GM19035 (cell line): ENCODE measurements at regions not wholly inside any gene's neighbourhood (a gene's known extent, or its start where the extent isn't known, plus 50 kb on each side); places are given as distances from the start of the nearest gene placed in this dataset.
"Not testable (repeated sequence)": the region's sequence is repeated elsewhere in the genome, so short reads cannot be mapped to it uniquely, and the experiment has no call there.

Source experiments
- ATAC-seq: cut with Tn5 transposase; IDR thresholded peaks from one replicate; pipeline ENCODE4 v1.9.1; 2021; ENCODE audit not compliant: unreplicated experiment

DNA sequence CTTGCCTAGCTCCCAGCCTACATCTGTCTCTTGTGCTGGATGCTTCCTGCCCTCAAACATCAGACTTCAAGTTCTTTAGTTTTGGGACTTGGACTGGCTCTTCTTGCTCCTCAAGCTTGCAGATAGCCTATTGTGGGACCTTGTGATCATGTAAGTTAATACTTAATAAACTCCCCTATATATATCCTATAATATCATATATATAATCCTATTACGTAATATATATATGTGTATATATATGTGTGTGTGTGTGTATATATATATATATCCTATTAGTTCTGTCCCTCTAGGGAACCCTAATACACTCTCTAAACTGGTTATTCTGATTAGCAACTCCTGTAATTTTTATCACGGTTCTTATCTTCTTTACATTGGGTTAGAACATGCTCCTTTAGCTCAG, 274.9 kb upstream of the USP25 start:
- ATAC-seq: not testable (repeated sequence)

DNA sequence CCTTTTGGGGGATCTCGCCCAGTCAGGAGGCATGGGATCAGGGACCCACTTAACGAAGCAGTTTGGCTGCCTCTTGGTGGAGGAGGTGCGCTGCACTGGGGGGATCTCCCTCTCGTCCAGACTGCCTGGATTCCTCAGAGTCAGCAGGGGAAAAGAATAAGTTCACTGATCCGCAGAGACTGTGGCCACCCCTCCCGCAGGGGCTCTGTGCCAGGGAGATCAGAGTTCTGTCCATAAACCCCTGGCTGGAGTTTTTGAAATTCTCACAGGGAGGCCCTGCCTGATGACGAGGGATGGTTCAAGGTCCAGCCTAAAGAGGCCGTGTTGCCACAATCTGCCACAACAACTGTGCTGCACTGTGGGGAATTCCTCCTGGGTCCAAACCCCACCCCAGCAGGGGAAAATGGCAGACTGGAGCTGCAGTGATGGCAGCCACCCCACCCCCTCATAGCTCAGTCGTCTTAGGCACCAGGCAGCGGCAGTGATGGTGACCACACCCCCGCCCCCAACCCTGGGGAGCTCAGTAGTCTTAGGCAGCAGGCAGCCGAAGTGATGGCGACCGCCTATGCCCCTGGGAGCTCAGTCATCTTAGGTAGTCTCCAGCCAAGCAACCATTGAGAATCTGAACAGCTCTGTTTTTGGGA, 273.8 kb upstream of the USP25 start:
- ATAC-seq: no peak

DNA sequence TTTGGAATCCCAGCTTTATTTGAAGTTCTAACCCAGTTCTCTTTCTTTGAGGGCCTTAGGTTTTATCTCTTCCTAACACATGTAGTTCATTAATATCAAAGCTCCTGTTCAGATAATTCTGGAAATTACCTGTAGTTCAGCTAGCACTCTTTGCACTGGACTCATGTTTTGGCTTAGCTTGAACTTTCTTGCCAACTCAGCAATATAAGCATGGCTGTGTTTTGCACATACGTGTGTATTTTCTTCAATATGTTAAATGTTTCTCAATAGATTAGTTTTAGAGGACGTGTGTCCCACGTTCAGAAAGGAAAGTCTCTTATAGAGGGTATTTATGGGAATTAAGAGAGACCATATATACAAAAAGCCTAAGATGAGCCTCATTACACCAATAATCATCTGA, 271.8 kb upstream of the USP25 start:
- no peak for ATAC-seq

DNA sequence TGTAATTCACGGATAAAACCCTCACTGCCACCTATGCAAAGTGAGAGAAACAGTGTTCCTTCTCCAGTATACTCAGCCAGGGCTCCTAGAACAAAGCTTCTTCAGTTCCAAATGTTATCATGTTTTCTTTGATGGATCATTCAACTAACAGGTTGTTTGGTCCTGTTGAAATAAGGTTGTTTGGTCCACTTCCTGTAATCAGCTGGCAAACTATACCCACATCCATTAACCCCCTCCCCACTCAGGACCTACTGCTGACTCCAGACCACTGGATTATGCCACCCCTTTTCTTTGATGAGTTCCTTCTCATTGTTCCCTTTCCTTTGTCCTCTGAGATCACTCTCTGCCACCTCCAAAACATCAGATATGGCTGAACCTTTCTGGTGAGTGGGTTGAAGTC, 267.7 kb upstream of the USP25 start:
- ATAC-seq: no peak

DNA sequence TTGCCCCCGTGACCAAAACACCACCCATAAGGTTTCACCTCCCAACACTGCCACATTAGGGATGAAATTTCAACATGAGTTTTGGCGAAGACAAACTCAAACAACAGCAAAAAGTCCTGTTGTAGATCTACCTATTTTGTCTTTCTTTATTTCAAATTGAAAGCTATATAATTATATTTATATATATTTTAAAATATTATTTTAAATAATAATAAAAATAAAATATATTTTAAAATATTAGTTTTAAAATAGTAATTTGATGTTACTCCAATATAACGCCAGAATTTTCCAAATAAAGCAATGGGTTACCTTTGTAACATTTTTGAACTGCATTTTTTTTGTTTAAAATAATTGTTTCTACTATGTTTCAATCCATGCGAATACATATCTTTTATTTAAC, 263.5 kb upstream of the USP25 start:
- ATAC-seq: no peak

DNA sequence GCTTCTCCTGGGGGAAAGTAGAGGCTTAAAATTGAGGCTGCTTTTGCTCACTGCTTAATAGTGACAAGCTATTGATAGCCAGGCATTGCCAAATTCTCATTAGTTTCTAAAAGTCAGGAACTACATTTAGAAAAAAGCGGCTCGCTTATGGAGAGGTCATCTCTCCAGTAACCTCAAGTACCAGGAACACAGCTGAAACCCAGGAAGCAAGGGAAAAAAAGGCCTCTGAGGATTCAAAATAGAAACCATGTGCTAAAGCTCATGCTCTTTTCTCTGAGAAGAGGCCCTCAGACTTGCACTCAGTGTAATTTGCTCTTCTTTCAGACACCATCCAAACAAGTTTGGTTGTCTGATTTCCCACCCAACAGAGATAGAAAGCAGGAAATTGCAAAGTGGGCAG, 261.4 kb upstream of the USP25 start:
- no peak for ATAC-seq

DNA sequence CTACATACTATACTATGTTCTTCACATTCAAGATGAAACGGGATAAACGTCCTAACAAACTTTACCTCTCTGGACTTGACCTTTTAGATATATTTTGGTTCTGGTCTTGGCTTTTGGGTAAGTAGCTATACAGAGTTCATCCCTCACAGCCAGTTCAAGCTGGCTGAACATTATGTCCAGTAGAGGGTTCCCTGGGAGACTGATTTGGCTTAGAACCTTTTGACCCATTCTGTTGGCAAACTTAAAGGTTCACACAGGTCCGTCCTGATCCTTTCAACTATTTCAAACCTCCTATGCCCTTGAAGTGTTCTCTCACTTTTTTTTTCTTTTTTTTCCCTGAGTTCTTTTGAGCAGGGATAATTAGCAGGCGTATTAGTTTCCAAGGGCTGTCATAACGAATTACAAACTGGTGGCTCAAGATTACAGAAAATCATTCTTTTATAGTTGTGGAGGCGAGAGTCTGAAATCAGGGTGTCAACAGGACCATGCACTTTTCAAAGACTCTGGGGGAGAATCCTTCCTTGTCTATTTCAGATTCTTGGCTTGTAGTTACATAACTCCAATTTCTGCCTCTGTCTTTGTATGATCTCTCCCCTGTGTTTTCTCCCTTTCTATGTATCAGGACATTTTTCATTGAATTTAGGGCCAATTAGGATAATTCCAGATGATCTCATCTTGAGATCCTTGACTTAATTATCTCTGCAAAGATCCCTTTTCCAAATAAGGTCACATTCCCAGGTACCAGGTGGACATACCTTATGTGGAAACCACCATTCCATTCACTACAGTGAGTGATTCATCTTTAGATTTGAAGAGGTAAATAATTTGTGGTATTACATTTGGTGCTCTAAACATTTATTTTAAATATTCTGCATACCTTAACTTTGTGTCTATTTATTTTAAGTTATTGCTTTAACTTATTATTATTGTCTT, 257.4 kb upstream of the USP25 start:
- no peak for ATAC-seq

DNA sequence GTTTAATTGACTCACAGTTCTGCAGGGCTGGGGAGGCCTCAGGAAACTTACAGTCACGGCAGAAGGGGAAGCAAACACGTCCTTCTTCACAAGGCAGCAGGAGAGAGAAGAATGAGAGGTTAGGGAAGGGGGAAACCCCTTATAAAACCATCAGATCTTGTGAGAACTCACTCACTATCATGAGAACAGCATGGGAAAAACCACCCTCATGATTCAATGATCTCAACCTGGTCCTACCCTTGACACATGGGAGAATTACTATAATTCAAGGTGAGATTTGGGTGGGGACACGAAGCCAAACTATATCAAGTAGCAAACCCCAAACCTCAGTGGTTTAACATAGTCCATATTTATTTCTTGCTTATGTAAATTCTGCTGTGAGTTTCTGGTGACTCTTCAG, 252.0 kb upstream of the USP25 start:
- ATAC-seq: not testable (repeated sequence)

DNA sequence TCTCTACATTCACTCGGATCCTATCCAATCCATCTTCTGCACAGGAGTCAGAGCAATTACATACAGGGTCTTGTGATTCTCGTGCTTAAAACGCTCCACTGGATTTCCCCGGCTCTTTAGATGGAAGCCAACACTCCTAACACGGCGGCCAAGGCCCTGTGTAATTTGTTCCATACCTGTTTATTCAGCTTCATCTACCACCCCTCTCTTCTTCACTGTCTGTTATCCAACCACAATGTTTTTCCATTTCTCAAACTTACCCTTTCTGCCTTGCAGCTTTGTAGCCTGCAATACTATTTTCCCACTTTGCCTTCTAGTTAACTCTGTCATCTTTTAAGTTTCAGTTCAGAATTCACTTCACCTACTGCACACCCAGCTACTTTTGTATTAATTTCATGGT, 249.6 kb upstream of the USP25 start:
- ATAC-seq: no peak

DNA sequence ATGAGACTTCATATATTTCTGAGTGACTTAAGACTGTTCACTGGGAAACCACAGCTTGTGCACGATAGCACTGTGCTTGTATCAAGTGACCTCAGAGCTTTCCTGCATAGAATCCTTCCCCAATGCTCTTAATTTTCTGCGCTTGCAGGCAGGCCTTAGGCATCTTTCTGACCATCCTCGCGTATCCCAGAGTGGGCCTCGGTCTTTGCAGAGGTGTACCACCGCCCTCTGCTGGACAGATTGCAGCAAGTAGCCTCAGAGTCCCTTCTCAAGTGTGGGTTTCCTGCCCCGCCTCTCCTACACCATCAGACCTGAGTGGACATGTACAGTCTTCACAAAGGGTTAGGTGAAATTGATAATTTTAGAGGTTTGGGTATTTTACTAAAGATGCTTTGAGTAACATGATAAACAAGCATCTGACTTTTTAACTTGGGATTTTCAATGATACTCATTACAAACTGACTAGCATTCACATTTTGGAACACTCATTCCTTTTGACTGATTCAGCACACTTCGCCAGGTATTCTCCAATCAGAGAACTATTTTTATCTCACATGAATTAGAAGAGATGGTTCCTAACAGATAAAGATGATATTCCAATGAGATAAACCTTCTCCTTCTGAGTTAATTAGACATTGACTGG, 246.5 kb upstream of the USP25 start:
- ATAC-seq: peak; percentile 95

DNA sequence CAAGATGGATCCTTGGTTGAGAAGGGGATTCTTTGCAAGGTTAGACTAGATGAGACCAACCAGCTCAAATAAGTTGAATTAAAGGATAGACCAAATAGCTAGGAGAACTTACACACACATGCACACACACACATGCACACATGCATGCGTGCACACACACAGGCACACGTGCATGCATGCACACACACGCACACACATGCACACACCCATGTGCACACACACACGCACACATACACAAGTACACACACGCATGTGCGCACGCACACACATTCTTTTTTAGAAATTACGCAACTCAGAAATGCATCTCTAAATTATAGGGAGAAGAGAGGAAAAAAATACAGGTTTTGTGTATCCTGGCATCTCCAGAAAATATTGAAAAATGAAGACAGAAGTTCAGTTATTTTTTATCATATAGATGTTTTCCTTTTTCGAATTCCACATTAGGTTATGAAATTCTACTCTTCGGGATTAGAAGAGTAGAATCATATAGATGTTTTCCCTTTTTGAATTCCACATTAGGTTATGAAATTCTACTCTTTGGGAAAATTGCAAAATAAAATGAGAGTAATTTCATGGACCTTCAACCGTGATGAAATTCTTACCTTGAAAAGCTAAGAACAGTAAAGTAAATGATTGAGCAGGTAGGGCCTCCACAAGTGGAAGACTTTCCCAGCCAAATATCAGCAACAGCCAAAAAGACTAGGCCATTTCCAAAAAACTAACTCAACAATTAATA, 243.2 kb upstream of the USP25 start:
- no peak for ATAC-seq

DNA sequence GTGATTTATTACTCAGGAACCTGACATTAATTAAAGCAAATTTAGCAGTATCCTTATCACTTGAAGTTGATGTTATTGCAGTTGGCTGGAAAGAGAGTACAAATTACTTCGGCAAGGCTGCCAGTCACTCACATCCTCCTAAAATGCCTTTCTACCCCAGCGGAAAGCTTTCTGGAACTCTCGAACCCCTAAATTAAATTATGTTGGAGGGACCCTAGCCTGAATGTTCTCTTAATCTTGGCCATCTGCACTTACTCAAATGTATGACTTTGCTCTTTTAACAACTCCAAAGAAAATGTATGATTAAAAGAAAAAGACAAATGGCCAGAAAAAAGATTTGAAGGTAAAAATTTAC, 242.6 kb upstream of the USP25 start:
- ATAC-seq: no peak

DNA sequence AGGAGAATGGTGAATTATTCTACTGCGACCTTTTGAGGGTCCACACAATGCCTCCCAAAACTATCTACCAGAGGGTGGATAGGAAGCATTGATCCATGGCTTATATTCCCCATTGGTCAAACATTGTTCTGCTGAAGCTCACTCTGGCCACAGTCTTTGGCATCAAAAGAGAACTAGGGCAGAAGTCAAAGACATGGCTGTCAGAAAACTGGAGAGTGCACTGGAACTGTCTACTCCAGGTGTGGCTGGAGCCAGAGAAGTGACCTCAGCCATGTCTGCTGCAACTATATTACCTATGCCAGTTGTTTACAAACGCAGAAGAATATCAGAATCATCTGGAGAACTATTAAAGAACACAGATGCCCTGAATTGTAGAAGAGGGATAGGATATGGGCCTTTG, 238.7 kb upstream of the USP25 start:
- ATAC-seq: no peak

DNA sequence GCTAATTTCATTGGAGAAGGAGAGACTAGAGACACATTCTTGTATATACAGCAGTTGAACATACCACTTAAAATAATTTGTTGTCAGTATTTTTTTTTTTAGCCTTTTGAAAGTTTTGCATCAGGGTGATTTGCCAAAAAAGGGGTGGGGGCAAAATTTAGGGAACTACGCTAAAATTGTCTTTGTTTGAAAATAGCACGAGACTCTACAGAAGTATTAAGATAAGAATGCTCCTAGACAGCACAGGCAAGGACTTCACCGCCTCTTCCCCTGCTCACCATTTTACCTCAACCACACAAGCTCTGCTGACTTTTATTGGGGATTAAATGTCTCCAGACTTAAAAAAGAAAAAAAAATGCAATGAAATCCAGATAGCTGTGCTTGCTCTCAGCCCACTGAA, 236.1 kb upstream of the USP25 start:
- no peak for ATAC-seq

DNA sequence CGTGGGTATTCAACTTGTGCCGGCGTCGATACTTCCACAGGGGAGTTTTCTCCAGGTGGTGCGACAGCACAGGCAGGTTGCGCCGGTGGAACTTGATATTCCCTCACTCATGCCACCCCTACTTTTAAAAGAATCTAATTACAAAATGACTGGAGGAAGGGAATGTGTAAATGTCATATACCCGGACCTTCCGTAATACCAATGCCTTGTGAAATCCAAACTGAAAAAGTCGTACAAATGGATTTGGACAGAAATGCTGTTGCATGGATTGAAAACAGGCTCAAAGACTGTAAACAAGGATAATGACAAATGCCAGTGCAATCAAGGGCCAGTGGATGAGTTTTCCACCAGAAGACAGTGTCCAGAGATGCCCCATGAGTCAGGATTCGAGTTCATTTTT, 235.3 kb upstream of the USP25 start:
- no peak for ATAC-seq

DNA sequence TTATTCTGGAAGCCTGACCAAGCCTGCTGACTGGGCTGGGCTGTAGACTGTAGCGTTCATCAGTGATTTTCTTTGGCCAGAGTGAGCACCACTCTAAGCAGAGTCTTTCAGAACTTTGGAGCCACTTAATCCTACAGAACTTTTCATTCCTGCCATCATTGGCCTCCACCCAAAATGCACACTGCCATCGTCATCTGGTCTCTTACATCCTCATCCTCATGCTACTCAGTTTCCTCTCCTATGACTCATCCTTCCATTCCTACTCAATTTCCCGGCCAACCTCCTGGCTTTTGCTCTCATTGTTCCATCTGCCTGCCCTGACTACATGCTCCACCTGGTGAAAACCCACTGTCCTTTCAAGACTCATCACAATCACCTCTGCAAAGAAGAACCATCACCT, 233.8 kb upstream of the USP25 start:
- no peak for ATAC-seq

DNA sequence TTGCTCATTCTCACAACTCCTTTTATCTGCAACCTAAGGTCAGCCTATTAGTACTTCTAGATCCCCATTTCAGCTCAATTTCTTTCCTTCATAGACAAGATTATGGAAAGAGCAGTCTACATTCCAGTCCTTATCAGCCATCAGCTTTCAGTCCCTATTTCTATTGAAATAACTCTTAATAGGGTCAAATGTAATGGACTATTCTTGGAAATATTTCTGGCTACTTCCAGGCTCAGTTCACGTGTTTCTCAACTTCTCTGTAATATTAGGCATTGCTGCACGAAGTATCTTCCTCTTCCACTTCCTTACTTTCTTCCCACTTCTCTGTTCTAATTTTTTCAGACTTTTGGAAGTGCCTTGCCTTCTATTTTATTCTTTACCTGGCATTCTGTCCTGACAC, 232.9 kb upstream of the USP25 start:
- ATAC-seq: no peak

DNA sequence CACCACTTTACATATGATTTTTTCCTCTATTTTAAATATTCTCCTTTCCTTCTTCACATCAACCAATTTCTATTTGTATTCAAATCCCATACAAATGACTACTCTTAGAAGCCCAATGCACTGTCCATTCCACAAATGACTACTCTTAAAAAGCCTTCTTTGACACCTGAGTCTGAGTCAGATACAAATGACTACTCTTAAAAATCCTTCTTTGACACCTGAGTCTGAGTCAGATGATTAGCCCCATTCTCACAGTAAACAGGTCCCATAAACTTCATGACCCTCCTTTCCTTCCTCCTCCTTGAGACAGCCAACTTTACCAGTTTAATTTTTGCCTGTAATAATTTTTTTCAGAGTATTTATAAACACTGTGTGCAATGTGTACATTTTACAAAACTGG, 231.3 kb upstream of the USP25 start:
- ATAC-seq: no peak

DNA sequence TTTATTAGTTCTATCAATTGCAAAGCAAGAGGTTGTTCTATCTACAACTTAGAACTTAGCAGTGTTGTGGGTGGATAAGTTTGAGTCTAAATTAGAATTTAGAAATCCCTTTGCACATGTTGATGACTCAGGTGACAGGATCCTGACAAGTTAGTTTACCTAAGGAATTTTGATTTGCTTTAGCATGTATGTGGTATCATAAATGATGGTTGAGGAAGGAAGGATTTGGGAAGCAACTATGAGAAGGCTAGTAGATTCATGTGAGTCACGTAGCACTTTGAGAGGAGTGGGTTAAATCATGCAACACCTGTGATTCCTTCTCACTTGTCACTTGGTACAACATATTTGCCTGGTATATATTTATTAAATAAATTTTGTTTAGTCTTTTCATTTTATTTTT, 223.7 kb upstream of the USP25 start:
- no peak for ATAC-seq

DNA sequence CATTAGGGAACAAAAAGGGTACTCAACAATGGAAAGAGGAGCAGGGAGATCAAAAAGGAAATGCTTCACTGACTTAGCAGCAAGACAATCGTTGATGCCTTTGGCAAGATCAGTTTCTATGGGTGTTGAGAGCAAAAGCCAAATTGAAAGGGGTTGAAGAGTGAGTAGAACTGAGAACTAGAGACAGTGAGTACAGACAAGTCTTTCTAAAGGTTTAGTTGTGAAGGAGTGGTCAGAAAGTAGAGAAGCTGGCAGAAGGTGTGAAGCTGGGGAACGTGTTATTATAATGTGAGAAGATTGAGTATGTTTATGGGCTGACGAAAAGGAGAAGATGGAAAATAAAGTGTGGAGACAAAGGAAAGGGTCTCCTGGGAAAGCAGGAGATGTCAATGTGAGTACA, 221.2 kb upstream of the USP25 start:
- no peak for ATAC-seq
